NOMO-1 treated with DMSO at 0.1 percent for 48 hours (cell line): ENCODE measurements at regions not wholly inside any gene's neighbourhood (a gene's known extent, or its start where the extent isn't known, plus 50 kb on each side); places are given as distances from the start of the nearest gene placed in this dataset.

Source experiments
- DNase-seq: peaks from one replicate; lab custom pipeline; 2025; ENCODE audit not compliant: unreplicated experiment; lab: John Stamatoyannopoulos, UW

DNA sequence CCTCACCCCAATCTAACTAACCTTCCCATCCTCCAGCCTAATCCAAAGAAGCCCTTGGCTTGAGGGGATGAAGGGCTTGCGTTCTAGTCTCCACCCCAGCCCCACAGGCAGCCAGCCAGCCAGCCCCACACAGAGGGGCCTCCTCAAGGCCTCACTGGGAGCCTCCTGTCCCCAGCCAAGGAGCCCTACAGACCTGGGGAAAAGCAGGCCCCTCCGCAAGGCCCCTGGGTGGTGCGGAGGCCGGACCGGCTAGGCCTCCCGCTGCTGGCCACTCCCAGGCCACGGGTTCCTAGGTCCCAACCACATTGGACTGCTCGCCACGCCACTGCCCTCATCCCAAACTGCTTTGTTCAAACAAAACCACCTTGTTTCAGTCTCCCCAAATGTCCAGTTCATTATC lies 78.0 kb downstream of the ZIC5 start:
- DNase-seq = no peak

- DNase-seq = no peak
Measured at GRCh38 chr13:99892866-99893504, 78.6 kb downstream of the ZIC5 start.

DNA sequence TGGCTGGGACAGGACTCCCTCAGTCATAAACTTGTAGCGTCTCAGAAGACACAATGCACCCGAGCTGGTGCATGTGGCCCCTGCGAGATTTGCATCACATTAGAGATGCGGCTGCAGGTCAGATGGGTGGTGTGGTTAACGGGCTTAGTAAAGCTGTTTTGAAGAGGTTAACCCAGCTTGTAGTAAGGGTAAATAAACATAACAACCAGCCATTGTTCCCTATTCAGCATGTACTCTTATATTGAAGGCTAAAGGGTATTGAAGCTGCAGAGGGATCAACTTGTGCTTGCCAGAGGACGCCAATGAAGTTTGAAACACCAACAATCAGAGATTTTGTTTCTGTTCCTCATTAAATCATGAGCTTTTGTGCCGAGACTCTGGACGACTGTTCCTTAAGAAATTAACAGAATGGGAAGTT lies 79.4 kb downstream of the ZIC5 start:
- DNase-seq = no peak

- DNase-seq = no peak
Measured at GRCh38 chr13:99886706-99887105, 84.9 kb downstream of the ZIC5 start.

DNA sequence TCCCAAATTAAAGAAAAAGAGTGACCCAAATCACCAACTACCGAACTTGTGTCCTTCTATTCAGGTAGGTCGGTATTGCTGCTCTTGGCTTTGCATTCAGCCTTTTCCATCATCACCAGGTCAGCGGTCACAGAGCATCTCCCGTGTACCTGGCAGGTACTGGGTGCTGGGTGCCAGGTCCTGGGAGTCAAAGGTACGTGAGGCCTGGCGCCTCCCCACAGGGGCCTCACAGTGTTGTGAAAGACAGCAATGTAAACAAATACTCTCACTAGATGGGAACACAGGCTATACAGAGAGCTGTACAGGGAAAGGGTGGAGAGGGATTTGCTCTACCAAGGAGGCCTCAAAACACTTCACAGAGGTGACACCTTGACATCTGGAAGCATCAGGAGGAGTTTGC lies 86.7 kb downstream of the ZIC5 start:
- DNase-seq = no peak

DNA sequence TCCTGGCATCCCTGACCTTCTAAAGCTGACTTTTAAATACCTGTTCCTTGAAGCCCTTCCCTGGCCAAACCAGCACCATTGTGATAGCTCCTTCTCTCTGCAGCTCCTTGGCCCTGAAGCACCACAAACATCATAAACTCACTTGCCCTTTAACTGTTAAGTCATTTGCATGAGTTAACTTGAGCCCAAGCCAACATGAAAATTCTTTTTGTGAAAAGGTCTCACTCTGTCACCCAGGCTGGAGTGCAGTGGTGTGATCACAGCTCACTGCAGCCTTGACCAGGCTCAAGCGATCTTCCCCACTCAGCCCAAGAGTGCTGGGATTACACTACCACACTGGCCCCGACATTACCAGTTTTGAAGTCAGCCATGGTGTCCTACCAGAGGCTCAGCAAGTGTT lies 87.8 kb downstream of the ZIC5 start:
- no peak for DNase-seq

DNA sequence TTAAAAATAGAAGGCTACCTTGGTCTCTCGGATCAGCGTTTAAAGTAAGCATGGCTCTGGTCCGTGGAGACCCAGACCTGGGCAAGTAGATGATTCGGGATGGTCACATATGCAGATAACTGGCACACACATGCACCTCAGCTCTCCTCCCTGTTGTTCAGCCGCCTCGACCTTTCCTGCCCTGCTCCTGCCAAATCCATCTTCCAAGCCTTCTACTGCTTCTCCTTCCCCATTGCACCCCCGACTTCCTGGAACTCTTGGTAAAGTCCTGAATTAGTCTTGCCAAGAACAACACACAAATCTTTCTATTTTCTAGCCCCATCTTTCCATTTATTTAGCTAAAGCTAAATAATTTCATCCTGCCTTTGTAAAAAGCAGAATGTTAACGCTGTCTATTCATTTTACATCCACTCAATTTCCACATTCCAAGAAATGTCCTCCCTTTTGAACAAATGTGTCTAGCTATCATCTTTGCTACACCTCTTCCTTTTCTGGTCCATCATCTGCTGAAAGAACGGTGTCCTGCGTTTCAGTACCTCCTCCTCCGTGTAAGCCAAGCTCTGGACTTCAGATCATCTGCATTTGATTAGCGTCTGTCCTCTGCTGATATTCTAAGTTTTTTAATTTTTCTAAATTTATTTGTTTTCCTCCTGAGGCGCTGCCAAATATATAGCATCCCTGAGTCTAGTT lies 92.5 kb downstream of the ZIC5 start:
- DNase-seq = no peak

- no peak for DNase-seq
Measured at GRCh38 chr13:99876651-99877050, 94.9 kb downstream of the ZIC5 start.

- DNase-seq = no peak
Measured at GRCh38 chr13:99875391-99875790, 96.2 kb downstream of the ZIC5 start.

DNA sequence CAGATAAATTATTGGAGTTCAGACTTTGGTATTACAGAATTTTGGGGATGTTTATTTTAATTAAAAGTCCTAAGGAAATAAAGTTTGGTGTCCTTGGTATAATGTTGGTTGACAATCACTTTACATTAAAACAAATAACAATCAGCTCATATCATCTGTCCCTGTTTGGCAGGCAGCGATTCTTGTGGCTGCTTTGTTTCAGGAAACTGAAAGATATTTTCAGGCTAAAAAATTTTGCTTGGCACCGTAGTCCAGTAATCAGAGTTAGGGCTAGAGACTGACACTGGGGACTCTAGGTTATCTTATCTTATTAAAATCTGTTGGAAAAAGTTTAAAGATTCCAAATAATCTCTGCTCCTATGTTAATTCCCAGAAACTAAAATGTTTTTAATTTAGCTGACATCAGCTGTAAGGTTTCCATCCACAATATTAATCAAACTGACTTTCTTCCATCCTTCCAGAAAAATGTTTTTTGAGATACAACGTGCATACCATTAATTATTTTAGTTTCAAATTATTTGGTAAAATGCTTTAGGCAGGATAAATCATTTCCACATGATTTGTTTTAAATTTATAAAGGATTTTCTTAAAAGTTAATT lies 97.6 kb downstream of the ZIC5 start:
- no peak for DNase-seq

GRCh38 chr13:99873141-99873540 lies 98.4 kb downstream of the ZIC5 start:
- no peak for DNase-seq

- no peak for DNase-seq
Measured at GRCh38 chr13:99871249-99871898, 100.2 kb downstream of the ZIC5 start.

DNA sequence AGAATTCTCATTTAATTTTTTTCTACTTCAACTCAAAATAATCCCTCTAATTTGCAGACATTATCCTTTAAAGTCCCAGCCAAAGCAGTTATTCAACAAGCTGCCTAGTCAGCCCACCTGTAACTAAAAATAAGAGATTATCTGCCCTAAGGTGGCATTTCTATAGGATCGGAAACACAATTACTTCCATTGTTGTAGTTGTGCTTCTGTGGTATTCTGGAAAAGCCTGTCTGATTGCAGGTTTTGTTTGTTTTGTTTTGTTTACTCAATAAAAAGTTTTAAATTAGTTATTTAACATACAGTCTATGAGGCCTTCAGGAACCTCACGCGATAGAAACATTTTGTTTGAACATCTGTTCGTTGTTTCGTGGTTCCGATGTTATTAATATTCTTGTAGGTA lies 101.0 kb downstream of the ZIC5 start:
- DNase-seq = no peak

GRCh38 chr13:99869830-99870229 lies 101.7 kb downstream of the ZIC5 start:
- DNase-seq = no peak

DNA sequence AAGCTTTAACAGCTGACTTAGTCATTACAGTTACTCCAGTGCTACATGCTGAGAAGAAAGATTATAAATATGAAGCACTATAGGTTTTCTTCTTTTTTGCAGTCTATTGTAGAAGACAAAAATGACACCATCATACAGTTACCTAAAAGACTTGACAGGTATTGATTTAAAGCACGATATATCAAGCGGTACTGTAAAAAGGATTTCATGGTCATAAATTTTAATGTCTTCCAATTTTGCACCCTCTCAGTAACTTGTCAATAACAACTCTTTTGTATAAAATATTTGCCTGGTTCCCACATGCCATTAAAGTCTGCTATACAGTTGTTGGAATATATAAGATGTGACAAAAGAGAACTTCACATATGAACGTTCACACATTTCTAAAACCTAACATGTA lies 102.8 kb downstream of the ZIC5 start:
- no peak for DNase-seq

DNA sequence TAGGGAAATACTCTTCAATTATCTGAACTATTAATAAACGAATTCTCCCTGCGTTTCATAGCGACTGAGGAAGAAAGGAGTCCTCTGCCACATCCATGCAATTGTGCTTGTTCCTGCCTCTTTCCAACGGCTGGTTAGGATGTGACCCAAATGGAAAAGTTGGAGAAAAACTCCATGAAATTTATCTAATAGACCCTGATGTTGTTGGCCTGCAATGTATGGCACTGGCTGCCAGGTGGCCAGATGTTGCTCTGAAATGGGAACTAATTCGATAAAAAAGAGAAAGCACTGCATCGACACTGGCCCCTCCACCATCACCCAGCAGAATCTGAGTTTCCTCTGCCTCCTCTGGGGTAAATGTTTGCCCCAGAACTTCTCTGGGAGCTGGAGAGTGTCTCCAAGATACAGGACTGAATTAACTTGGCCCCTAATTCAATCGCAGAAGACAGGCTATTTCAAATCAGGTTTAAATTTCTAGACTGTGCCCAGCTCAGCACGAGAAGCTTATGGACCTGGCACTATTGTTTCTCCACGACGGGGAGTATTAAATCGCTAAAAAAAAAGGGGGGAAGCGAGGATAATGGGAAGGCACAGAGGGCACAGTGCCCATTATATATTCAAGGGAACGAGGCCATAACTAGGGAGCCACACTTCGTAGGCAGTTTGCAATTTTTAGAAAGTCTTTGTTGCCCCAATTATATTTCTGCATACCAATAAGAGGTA lies 103.9 kb downstream of the ZIC5 start:
- no peak for DNase-seq

DNA sequence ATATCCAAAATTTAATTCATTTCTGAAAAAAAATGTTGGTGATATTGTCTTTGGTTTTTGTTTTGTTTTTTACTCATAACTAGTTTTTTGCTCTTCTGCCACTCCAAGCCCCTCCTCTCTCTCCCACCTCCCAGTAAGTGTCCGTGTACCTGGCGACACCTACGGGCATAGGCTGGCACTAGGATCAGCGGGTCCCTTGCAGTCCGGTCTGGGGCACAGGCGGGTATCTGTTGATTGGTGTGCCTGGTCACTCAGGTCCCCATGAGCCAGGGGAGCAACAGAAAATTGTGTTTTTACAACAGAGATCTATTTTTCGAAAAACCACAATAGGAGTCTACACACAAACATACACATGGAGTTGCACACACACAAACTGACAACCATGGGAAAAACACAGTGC lies 104.8 kb downstream of the ZIC5 start:
- DNase-seq = no peak

DNA sequence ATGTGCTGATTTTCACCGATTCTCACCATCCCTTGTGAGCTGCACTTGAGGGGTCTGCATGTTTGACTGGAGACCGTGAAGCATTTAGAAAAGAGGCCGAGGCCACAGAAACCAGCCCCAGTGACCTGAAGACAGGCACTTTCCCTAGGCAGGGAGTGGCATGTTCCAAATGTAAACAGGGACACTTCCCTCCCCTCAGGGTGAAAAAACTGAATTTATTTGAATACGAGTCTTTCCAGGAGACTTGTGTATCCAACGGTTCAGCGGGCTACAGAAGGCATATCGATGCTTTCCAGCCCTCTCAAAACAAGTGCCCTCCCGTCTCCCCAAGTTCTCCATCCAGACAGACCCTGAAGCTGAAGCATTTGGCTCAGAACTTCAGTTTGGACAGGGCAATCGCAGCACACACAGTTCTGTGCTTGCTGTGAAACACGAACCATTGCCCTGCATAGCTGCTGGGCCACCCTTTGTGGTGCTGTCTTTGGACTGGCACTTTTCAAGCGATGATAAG lies 106.1 kb downstream of the ZIC5 start:
- no peak for DNase-seq

- DNase-seq = no peak
Measured at GRCh38 chr13:99864627-99864990, 107.0 kb downstream of the ZIC5 start.

- DNase-seq = no peak
Measured at GRCh38 chr13:99863789-99864626, 107.6 kb downstream of the ZIC5 start.
